ENCODE measurements at regions not wholly inside any gene's neighbourhood (a gene's known extent, or its start where the extent isn't known, plus 50 kb on each side); places are given as distances from the start of the nearest gene placed in this dataset.

DNA sequence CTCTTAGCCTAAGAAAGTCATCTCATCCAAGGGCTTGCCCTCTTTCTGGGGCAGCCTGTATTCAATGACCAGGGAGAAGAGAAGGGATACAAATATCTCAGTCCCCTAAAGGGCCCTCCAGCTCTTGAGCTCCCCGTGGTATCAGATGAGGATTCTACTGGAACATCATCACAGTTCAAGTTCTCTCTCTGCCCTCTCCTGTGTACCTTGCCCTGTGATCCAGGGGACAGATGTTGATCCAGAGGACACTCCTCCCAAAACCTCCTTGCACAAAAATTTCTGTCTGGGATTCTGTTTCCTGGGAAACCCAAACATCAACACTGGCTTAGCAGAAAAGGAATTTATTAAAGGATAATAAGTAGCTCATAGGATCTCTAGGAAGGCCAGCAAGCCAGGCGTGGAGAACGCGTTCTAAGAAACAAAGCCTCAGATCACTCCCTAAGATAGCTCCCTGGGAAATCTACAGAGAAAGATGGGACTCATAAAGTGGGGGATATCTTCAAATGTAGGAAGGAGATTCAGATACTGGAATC is 296.3 kb upstream of the KLF3 start:
- TF ChIP-seq, protein P1, sequence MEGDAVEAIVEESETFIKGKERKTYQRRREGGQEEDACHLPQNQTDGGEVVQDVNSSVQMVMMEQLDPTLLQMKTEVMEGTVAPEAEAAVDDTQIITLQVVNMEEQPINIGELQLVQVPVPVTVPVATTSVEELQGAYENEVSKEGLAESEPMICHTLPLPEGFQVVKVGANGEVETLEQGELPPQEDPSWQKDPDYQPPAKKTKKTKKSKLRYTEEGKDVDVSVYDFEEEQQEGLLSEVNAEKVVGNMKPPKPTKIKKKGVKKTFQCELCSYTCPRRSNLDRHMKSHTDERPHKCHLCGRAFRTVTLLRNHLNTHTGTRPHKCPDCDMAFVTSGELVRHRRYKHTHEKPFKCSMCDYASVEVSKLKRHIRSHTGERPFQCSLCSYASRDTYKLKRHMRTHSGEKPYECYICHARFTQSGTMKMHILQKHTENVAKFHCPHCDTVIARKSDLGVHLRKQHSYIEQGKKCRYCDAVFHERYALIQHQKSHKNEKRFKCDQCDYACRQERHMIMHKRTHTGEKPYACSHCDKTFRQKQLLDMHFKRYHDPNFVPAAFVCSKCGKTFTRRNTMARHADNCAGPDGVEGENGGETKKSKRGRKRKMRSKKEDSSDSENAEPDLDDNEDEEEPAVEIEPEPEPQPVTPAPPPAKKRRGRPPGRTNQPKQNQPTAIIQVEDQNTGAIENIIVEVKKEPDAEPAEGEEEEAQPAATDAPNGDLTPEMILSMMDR (conservative IDR thresholded peaks at IDR 0.05 in 1 of 2, IDR thresholded peaks at IDR 0.05 in 1 of 2; ENCODE audit: extremely low read depth in 1 of 2, insufficient read depth in 1 of 2, low read depth in 1 of 2, low read length in 2 of 2): no peak
- no peak for TF ChIP-seq EZH2 (IDR thresholded peaks at IDR 0.05; ENCODE audit: borderline replicate concordance, low read length)
